Suppressor macrophage (primary cell): ENCODE measurements at regions not wholly inside any gene's neighbourhood (a gene's known extent, or its start where the extent isn't known, plus 50 kb on each side); places are given as distances from the start of the nearest gene placed in this dataset.
"Not testable (repeated sequence)": the region's sequence is repeated elsewhere in the genome, so short reads cannot be mapped to it uniquely, and the experiment has no call there.

Experiments used
- DNase-seq, 4 experiments: peaks; one replicate each; pipeline ENCODE4 v3.0.0-alpha.2; 2020 to 2022

DNA sequence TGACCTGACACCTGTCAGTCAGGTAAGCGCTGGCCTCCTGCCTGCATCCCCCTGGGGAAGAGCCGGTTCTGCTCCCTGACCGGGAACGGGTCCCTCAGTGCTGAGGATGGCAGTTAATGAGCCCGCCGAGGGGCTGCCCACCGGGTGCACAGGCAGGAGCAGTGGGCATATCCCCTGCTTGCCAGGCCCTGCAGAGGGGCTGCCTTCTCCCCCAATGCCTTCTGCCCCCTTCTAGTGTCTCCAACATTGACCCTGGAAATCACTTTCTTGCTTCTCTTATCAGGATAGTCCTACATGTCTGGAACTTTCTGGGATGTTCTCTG, 388.5 kb downstream of the SEC14L1 start:
- no peak for DNase-seq

DNA sequence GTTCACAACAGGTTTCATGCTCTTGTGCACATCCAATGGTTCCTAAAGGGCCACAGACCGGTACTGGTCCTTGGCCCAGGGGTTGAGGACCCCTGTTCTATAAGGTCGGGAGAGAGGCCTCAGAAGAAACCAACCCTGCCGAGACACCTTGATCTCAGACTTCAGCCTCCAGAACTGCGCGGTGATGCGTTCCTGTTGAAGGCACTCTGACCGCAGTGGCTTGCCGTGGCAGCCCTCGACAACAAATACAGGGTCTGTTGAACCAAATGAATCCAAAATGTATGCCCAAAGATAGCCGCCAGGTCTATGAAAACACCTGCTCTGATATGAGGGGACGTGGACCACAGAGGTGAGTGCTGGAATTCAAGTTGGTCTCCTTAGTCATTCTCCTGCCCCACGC, 389.8 kb downstream of the SEC14L1 start:
- DNase-seq: no peak

DNA sequence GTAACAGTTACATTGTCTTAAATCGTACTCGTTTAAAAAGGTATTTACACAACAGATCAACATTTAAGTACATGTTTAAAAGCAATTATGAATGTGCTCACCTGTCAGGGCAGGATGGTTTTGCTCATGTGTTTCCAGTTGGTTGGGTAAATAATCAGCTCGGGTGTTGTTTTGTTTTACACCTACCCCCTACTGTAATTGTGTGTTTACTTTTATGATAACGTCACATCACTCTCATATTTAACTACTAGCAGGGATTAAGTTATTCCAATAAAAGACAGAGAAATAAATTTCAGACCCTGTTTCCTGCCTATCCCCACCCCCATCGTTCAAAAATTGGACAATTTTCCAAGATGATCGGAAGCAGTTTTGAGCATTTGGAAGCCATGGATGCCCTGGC, 390.2 kb downstream of the SEC14L1 start:
- no peak for DNase-seq

DNA sequence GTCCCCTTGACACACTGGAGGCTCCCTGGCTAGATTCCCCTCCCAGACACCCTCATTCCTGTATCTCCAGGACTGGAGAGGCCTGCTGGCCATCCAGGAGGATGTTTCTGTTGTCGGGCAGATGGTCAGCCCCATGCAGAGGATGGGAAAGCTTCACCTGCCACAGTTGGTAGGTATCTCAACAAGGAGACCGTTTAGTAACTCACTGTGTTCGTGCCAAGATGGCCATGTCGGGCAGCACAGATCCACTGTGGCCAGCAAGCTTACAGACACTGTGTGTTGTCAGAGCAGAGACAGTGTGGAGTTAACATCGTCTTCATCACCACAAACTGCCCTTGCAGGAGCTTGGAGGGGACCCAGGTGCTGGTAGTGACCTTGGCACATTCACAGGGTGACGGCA, 390.9 kb downstream of the SEC14L1 start:
- no peak for DNase-seq

DNA sequence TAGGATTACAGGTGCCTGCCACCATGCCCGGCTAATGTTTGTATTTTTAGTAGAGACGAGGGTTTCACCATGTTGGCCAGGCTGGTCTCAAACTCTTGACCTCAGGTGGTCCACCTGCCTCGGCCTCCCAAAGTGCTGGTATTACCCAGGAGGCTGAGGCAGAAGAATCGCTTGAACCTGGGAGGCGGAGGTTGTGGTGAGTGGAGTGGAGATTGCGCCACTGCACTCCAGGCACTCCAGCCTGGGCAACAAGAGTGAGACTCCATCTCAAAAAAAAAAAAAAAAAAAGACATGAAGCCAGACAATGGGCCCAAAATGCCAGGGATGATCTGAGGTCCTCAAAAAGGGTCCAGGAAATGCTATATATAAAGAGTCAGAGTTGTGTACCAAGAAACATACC, 392.9 kb downstream of the SEC14L1 start:
- not testable (repeated sequence) for DNase-seq

DNA sequence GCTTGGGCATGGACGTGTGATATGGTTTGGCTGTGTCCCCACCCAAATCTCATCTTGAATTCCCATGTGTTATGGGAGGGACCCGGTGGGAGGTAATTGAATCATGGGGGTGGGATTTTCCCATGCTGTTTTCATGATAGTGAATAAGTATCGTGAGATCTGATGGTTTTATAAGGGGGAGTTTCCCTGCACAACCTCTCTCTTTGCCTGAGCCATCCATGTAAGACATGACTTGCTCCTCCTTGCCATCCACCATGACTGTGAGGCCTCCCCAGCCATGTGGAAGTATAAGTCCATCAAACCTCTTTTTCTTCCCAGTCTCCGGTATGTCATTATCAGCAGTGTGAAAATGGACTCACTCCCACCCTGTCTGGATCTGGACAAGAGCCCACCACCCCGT, 393.4 kb downstream of the SEC14L1 start:
- DNase-seq: no peak

DNA sequence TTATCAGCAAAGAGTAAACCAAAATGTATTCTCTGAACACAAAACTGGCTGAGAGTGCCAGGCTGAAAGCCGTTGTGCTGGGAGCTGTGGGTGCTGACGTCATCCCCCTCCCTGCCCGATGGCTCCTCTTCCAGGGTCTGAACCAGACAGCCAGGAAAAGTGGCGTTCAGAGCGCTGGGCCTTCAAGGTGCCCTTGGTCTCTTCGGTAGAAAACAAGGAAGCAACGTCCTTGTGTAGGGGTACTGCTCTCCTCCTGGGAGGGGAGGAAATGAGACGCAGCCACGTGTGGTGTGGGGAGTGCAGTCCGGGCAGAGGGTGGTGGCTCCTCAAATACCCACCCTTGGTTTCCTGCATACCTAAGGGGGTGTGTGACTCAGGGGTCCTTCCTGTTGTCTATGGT, 394.7 kb downstream of the SEC14L1 start:
- DNase-seq: peak in 3 of 4 experiments; percentile 13 to 16 (median 14)

DNA sequence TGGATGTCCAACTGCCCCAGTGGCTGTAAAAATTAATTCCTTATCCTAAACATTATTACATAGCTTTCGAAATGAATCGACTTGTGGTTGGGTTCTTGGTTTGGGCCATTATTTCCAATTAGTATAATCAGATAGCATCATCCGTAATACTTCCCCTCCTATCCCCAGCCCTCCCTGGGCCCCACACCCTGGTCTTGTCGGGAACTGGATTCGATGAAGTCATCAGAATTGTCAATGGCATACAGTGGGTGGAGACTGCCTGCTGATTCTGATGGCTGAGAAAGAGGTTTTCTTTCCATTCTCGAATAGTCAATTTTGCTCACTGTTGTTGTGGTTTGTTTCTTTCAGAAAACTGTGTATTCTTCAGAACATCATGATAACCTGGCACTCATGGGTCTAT, 395.1 kb downstream of the SEC14L1 start:
- peak in 3 of 4 experiments; percentile 19 to 50 (median 25) for DNase-seq

DNA sequence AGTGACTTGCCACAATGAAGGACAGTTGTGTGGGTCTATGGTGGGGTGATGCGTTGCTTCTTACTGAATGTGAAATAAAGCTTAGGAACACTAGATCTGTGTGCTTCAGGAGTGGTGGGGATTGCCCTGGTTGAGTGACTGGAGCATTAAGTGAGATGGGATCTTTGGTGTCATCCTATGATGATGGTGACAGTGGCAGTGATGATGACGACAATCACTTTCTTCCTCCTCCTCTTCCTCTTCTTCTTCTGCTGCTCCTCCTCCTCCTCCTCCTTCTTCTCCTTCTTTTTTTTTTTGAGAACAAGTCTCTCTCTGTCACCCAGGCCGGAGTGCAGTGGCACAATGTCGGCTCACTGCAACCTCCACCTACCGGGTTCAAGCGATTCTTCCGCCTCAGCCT, 396.8 kb downstream of the SEC14L1 start:
- peak in 2 of 4 experiments; percentile 9 to 38 for DNase-seq

DNA sequence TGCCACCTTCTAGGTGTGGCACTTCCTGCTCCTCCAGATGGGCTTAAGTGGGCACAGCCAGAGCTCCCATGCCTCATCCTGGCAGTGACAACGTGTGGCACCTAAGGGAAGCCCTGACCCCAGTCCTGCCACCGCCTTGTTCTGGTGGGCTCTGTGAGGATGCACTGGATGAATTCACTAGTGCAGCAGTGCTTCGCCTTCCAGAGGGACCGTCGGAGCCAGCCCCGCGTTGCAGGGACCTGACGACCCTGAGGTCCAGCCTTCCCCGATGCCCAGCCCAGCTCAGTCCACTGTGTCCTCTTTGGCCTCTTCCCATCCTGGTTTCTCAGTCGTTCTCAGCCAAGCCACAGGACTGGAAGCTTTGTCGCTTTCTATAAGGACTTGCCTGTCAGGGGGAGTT, 399.8 kb downstream of the SEC14L1 start:
- DNase-seq: no peak

DNA sequence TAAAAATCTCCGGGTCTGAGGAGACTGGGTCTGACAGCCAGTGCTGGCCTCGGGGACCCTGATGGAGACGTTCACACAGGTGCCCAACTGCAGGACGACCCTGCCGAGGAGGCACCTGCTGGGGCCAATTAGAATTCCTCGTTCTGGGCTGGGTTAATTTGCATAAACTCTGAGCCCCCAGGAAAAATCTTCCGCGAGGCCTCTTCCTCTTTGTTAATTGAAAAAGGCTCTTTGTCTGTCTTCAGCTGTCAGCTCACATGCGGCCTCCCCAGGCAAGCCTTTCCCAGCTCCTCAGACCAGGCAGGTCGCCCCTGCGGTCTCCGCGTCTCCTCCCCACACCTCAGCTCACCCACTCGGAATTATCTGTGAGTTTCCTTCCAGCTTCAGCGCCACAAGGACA, 400.2 kb downstream of the SEC14L1 start:
- no peak for DNase-seq

DNA sequence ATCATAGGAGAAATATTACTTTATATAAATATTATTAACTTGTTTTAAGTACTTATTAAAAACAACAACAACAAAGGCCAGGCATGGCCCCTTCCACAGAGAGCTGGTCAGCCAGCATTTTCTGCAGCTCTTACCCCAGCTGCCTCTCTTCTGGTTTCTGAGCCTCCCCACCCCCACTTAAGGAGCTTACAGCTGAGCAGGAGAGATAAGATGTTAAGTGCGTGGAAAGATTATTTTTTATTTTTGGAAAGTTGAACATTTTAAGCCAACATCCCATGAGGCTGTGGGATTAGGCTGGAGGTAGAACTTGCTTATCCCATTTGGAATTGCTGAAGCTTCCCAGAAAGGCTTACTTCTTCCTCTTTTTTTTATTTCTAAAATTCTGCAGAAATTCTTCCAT, 401.2 kb downstream of the SEC14L1 start:
- no peak for DNase-seq

DNA sequence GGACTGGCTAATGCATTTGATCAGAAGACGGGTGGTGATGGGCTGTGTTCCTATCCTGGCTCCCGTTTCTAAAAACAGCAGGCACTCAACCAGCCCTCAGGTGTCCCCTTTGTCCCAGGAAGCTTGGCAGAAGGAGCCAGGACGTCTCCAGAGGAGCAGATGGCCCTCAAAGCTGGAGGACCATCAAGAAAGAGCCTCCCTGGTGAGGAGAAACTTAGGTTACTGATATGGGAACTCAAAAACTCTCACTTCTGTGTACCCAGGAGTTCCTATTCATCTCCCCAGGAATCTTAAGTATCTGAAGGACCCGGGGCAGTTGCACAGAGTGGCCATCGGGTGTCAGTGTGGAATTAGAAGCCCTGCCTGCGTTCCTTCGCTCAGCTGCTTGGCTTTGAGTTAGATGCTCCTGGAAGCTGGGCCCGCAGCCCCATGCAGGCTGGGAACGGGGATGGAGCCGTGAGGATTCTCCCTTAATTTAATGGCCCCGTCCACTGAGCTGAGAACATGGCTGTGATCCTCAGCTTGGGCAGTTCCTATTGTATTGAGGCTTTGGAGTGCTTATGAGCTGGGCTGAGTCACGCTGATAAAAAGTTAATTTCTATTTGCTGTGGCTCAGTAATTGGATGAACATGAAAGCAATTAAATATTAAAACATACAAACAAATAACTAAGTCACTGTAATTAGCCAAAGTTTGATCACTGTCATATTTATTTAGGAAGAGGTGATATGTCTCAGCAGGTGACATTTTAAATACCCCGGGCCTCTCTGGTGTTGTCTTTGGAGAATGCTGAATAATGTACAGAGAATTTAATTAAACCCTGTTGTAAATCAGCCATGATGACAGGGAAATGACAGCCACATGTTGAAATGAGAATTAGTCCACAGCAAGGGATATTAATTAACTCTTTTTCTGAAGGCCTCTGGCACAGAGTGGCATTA, 402.1 kb downstream of the SEC14L1 start:
- DNase-seq: peak; percentile 81 to 90 (median 86)

DNA sequence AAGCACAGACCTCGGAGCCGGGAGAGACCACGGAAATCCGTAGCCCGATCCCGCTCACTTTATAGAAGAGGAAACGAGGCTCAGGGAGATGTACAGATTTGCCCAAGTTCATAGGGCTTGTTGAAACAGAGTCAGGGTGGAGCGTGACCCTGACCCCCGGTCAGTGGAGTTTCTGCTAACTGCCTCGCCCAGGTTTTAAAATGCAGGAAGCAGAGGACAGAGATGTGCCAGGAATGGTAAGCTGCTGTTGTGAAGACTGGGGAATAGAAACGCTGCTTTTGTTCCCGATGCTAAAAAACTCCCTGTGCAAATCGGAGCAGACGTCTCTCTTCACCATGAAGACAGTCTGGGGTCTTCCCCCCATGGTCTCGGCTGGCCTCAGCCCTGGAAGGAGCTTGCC, 403.0 kb downstream of the SEC14L1 start:
- no peak for DNase-seq

DNA sequence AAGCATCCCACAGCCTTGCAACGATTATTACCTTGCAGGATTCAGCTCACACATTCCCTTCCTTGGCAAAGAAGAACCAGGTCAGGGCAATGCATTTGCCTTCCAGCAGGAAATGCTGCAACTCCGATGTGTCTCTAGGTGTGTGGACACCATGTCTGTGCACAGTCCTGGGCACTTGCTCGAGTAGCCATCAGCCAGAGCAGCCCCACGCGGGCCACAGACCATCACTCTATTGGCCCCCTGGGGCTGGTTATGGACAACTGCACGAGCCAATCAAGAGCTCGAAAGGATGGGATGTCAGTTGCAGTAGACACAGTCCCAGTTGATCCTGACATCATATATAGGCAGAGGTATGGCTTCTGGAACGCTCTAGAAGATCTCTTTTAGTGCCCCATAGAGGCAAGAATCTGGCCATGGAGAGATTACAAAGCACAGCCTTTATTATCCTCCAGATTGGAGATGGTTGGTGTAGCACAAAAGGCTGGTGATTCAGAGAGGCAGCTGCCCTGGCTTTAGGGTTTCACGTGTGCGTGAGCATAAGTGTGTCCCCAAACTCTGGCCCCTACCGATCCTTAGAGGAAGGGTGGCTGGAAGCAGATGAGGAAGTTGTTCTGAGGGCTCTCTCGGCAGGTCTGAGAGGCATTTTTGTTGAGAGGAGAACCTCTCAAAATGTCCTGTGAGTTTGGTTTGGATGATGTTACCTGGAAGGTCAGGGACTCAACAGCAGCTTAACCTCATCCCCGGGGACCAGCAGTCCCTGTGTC, 403.8 kb downstream of the SEC14L1 start:
- peak; percentile 17 to 40 (median 30) for DNase-seq

DNA sequence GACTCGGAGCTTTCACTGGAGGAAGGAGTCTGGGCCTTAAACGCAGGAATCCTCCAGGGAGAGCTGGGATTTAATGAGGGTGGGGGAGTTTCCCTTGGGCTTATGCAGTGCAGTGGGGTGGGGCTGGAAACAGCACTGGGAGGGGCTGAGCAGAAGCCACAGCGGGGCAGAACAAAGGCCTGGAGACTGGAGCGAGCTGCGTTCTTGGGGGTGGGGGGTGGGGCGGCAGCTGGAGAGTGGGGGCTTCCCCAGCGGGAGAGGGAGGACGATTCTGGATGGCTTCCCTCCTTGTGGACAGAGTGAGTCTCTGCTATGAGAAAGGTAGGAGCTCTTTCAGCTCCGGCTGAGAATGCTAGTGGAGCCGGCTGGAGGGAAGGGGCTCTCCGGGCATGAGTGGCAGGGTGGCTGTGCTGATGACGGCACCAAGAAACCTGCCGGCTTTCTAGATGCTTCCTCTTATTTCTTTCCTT, 406.0 kb downstream of the SEC14L1 start:
- peak in 3 of 4 experiments; percentile 35 to 47 (median 40) for DNase-seq

DNA sequence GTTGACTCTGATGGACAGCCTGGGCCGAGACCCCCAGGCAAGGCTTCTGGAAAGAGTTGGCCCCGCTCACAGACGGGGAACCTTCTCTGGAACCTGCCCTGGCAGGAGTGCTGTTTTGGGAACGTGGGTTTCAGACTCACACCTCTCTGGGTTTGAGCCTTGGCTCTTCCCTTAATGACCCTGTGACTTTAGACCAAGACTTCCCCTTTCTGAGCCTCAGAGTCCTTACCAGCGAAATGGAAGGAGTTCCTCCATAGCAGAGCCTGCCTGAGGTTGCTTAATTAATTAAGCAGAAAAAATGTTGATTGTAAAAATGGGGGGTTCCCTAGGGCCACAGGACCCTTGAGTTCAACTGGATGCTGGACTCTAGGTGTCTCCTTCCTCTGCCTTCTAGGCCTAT, 408.2 kb downstream of the SEC14L1 start:
- DNase-seq: peak; percentile 65 to 86 (median 76)

DNA sequence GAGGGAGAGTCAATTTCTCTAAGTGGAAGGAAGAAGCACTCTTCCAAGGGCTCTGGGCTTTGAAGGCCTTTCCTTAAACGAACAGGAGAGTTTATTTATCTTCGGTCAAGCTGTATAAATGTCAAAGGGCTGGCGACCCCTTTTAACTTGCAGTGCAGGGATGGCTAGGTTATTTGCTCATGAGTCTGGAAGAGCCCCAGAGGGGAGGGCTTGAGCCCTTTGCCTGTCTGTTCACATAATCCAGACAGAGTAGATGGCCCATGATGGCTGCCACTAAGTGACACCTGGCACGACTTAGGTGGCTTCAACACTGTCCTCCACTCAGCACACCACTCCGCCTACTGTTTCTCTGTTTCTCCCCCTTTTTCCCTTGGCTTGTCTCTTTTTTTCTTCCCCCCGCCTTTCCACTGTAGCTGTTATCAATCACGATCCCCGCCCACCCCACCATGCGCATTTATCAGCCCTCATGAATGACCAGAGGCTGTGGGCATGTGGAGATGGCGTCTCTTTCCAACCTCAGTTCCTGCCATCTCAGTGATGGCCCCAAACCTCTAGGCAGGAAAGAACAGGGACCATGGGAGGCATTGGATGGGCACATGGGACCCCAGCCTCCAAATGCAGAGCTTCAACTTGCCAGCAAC, 408.7 kb upstream of the TNRC6C start:
- no peak for DNase-seq

DNA sequence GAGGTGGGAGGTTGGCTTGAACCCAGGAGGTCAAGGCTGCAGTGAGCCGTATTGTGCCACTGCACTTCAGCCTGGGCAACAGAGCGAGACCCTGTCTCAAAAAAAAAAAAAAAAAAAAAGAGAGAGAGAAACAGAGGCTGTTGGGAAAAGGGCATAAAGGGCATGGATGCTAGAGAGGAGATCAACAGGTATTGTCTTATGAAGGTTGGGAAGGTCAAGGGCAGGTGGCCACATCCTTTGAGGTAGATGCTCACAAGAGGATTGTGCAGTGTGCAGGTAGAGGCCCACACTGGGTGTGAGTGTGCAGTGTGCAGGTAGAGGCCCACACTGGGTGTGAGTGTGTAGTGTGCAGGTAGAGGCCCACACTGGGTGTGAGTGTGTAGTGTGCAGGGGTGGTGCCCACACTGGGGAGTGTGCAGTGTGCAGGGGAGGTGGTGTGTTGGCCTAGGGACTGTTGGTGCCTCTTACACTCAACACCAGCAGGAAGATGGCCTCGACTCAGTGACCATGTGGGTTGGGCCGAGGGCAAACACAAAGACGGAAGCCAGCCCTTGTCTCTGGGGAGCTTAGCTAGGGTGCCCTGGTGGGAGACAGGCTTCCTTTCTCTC, 404.9 kb upstream of the TNRC6C start:
- no peak for DNase-seq

DNA sequence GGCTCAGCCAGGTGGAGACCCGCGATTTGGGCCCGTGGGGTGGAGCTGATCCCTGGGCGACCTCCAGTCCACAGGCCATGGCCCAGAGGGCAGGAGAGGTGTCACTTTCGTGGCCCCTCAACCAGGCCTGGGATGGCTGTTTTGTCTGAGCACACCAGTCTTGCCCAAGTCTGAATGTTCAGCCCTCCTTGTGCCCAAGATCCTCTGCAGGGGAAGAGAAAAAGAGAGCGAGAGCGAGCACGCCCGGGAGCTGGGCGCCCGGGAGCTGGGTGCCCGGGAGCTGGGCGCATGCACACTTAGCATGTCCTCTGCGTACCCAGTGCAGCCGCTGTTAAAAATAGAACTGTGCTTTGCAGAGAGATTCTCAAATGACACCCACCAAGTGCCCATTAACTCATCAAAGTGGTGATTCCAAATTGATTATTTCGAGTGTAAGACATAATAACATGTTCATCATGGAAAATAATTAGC, 403.3 kb upstream of the TNRC6C start:
- no peak for DNase-seq

DNA sequence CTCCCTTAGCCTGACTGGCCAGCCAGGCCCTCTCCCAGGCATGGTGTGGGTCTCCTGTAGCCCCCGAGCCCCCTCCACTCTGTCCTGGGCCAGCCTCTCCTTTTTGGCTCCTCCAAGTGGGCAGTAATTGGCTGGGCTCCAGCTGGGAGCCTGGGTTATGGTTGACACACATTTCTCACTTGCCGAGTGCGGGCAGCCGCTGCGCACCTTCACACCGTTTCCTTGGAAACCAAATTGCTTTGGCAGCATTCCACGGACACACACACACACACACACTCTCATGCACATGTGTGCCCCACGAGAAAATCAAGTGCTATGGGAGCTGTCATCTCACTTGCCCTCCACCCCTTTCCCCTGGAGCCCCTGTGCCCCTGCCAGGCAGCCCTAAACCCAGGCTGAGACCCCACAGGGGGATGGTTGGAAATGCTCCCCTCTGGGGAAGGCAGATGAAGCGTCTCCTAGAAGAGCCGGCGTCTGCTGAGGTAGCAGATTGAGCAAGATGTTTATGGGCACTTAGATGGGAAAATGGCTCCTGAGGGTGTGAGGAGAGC, 402.7 kb upstream of the TNRC6C start:
- no peak for DNase-seq

DNA sequence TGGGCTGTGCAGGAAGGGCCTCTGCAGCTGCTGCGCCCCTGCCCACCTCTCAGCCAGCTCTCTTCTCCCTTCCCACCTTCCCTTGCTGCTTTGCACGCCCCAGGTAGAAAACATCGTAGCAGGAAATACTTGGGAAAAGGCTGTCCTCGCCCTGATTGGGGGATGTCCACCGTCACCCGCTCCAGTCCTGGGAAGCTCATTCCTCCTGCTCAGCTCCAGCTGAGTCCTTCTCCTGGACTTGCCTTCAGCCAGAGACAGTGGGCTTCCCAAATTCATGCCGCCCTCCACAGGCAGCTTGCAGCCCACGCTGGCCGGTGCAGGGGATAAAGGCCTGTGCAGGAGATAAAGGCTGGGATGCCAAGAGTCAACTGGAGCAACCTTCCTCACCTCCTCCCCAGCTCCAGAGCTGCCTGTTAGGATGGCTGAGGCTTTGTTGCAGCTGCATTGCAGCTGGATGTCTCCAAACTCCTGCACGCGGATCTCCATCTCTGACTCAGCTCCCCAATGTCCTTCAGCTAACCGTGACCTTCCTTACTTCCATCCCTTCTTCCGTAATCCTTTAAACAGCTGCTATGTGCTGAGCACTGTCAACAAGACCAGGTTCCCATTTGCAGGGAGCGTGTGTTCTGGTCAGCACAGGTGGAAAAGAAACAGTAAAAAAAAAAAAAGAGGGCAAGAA, 402.0 kb upstream of the TNRC6C start:
- DNase-seq: no peak
